Tibial nerve (tissue), 4 donors: ENCODE measurements at regions not wholly inside any gene's neighbourhood (a gene's known extent, or its start where the extent isn't known, plus 50 kb on each side); places are given as distances from the start of the nearest gene placed in this dataset.

Experiments used
- DNase-seq, 2 donors: peaks; one replicate each; pipeline ENCODE4 v3.0.0-alpha.2; 2019; ENCODE audit warnings: low spot score in 2 of 2
- H3K27ac ChIP-seq, 4 donors: fragments of 200-600 bp; sonication (generic) in 3 of 4; one replicate each; pipeline ENCODE4 v1.5.1; 2017 to 2019; ENCODE audit warnings: mild to moderate bottlenecking in 1 of 4
- H3K27me3 ChIP-seq, 2 donors: fragments of 200-600 bp; sonication (generic) in 1 of 2; one replicate each; pipeline versions ENCODE4 v1.5.1 to v1.6.0; 2017 to 2019
- H3K36me3 ChIP-seq, 3 donors: fragments of 200-600 bp; sonication (generic); one replicate each; pipeline ENCODE4 v1.5.1; 2018 to 2019
- H3K4me1 ChIP-seq, 4 donors: fragments of 200-600 bp; sonication (generic) in 3 of 4; one replicate each; pipeline ENCODE4 v1.5.1; 2017 to 2019
- H3K4me3 ChIP-seq, 4 donors: fragments of 200-600 bp; sonication (generic) in 3 of 4; one replicate each; pipeline ENCODE4 v1.5.1; 2017 to 2019; ENCODE audit warnings: mild to moderate bottlenecking in 1 of 4, moderate library complexity in 1 of 4
- H3K9me3 ChIP-seq, 4 donors: fragments of 200-600 bp; sonication (generic) in 3 of 4; one replicate each; pipeline ENCODE4 v1.5.1; 2017 to 2019
- CTCF ChIP-seq, 5 experiments: fragments of 200-600 bp in 3 of 5; fragments of 450-650 bp in 2 of 5; sonication (generic) in 3 of 5; IDR thresholded peaks; one replicate each; pipeline ENCODE4 v1.5.1; 2016 to 2019; ENCODE audit warnings: antibody characterized with exemption in 5 of 5, mild to moderate bottlenecking in 3 of 5, moderate library complexity in 2 of 5
- EP300 ChIP-seq, 2 donors: sonication (generic); formaldehyde crosslinking; IDR thresholded peaks; one replicate each; pipeline ENCODE4 v1.6.1; 2017; ENCODE audit warnings: antibody characterized with exemption in 2 of 2, mild to moderate bottlenecking in 1 of 2
- POLR2A ChIP-seq, 2 donors: fragments of 450-650 bp; IDR thresholded peaks; one replicate each; pipeline ENCODE4 v1.6.1; 2017; ENCODE audit warnings: antibody characterized with exemption in 2 of 2, mild to moderate bottlenecking in 2 of 2, moderate library complexity in 2 of 2
- WGBS, 2 donors: methylation state at CpG; one replicate each; pipeline ENCODE4 v1.1.5; 2018; 5-methylcytosine and 5-hydroxymethylcytosine counted together

- no peak for DNase-seq
- Histone ChIP-seq H3K27me3 (no peaks in the 10 kb centered on the region), H3K27ac (no peak overlapping the region), H3K4me1 (no peaks in the 10 kb centered on the region), H3K36me3 (no peaks in the 10 kb centered on the region), H3K9me3 (peaks cover 0 to 16% (median 0%) of the 10 kb centered on the region in 4 donors), H3K4me3 (no peak overlapping the region)
- TF ChIP-seq POLR2A (IDR thresholded peaks at IDR 0.05) (no peak), EP300 (IDR thresholded peaks at IDR 0.05) (no peak), CTCF (IDR thresholded peaks at IDR 0.05) (no peak)
- WGBS, 2 donors: 50 to 58% methylated on average over 4 of the region's 4 CpGs
Measured at GRCh38 chr3:193078996-193079753, 161.5 kb upstream of the MB21D2 start.

GRCh38 chr3:193080821-193081365 lies 160.1 kb upstream of the PLAAT1 start:
- TF ChIP-seq POLR2A (IDR thresholded peaks at IDR 0.05) (no peak), CTCF (IDR thresholded peaks at IDR 0.05) (no peak), EP300 (IDR thresholded peaks at IDR 0.05) (no peak)
- Histone ChIP-seq H3K4me1 (no peaks in the 10 kb centered on the region), H3K27me3 (no peaks in the 10 kb centered on the region), H3K27ac (no peak overlapping the region), H3K9me3 (peaks cover 0 to 16% (median 0%) of the 10 kb centered on the region in 4 donors), H3K4me3 (no peak overlapping the region), H3K36me3 (no peaks in the 10 kb centered on the region)
- no peak for DNase-seq
- 71 to 88% methylated on average over 3 of the region's 3 CpGs for WGBS, 2 donors

GRCh38 chr3:193085655-193086054 lies 155.4 kb upstream of the PLAAT1 start:
- Histone ChIP-seq H3K27me3 (no peaks in the 10 kb centered on the region), H3K36me3 (no peaks in the 10 kb centered on the region), H3K4me3 (no peak overlapping the region), H3K4me1 (no peaks in the 10 kb centered on the region), H3K27ac (no peak overlapping the region), H3K9me3 (peaks cover 0 to 16% (median 0%) of the 10 kb centered on the region in 4 donors)
- DNase-seq: no peak
- 35 to 51% methylated on average over 2 of the region's 2 CpGs for WGBS, 2 donors
- TF ChIP-seq EP300 (IDR thresholded peaks at IDR 0.05) (no peak), POLR2A (IDR thresholded peaks at IDR 0.05) (no peak), CTCF (IDR thresholded peaks at IDR 0.05) (no peak)

- TF ChIP-seq EP300 (IDR thresholded peaks at IDR 0.05) (no peak), CTCF (IDR thresholded peaks at IDR 0.05) (no peak), POLR2A (IDR thresholded peaks at IDR 0.05) (no peak)
- WGBS, 2 donors: 49 to 64% methylated on average over 4 of the region's 4 CpGs
- H3K27ac ChIP-seq: no peak overlapping the region
- no peak for DNase-seq
- no peaks in the 10 kb centered on the region for H3K27me3 ChIP-seq
- H3K4me3 ChIP-seq: no peak overlapping the region
- H3K4me1 ChIP-seq: no peaks in the 10 kb centered on the region
- no peaks in the 10 kb centered on the region for H3K36me3 ChIP-seq
- peaks cover 0 to 16% (median 0%) of the 10 kb centered on the region in 4 donors for H3K9me3 ChIP-seq
Measured at GRCh38 chr3:193086681-193087080, 154.3 kb upstream of the PLAAT1 start.

- no peak for TF ChIP-seq CTCF (IDR thresholded peaks at IDR 0.05)
- TF ChIP-seq POLR2A (IDR thresholded peaks at IDR 0.05): no peak
- no peak for TF ChIP-seq EP300 (IDR thresholded peaks at IDR 0.05)
- Histone ChIP-seq H3K27ac (no peak overlapping the region), H3K4me3 (no peak overlapping the region), H3K36me3 (no peaks in the 10 kb centered on the region), H3K9me3 (peaks cover 0 to 16% (median 0%) of the 10 kb centered on the region in 4 donors), H3K4me1 (no peaks in the 10 kb centered on the region), H3K27me3 (no peaks in the 10 kb centered on the region)
- no peak for DNase-seq
- WGBS, 2 donors: 91 to 92% methylated on average over 3 of the region's 3 CpGs
Measured at GRCh38 chr3:193087336-193087735, 153.7 kb upstream of the PLAAT1 start.
